Retinal pigment epithelial cell (primary cell): ENCODE measurements at regions not wholly inside any gene's neighbourhood (a gene's known extent, or its start where the extent isn't known, plus 50 kb on each side); places are given as distances from the start of the nearest gene placed in this dataset.

Source experiments
- DNase-seq: peaks from one replicate; pipeline ENCODE4 v3.0.0-alpha.2; 2010; ENCODE audit warnings: low read depth
- H3K4me3 ChIP-seq: 2 replicates; pipeline ENCODE4 v1.5.1; 2011; ENCODE audit warnings: mild to moderate bottlenecking, low read length, control low read depth, moderate library complexity
- CTCF ChIP-seq: conservative IDR thresholded peaks from 2 replicates; pipeline ENCODE4 v1.5.1; 2011; ENCODE audit warnings: low read depth, low read length, control low read depth, inconsistent platforms

DNA sequence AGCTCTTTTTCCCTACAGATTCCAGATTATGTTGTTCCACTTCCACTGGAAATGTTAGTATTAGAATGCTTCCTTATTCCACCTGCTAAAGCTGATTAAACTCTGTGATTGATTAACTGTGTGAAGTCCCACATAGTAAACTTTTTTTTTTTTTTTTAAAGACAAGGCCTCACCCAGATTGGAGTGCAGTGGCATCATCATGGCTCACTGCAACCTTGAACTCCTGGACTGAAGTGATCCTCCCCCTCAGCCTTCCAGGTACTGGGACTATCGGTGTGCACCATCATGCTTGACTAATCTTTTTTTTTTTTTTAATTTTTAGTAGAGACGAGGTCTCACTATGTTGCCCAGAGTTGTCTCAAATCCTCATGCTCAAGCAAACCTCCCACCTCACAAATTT, 108.5 kb upstream of the RBMS1 start:
- no peak for TF ChIP-seq CTCF
- DNase-seq: no peak

GRCh38 chr2:160603771-160604510, 110.3 kb upstream of the RBMS1 start:
- no peak overlapping the region for H3K4me3 ChIP-seq
- DNase-seq: no peak
- TF ChIP-seq CTCF: no peak

More for the DNA sequence above, 108.5 kb upstream of the RBMS1 start:
- H3K4me3 ChIP-seq: no peak overlapping the region

GRCh38 chr2:160606341-160606740, 112.7 kb upstream of the RBMS1 start:
- DNase-seq: no peak
- H3K4me3 ChIP-seq: no peak overlapping the region
- no peak for TF ChIP-seq CTCF

GRCh38 chr2:160608599-160608998, 115.0 kb upstream of the RBMS1 start:
- TF ChIP-seq CTCF: no peak
- H3K4me3 ChIP-seq: no peak overlapping the region
- no peak for DNase-seq

DNA sequence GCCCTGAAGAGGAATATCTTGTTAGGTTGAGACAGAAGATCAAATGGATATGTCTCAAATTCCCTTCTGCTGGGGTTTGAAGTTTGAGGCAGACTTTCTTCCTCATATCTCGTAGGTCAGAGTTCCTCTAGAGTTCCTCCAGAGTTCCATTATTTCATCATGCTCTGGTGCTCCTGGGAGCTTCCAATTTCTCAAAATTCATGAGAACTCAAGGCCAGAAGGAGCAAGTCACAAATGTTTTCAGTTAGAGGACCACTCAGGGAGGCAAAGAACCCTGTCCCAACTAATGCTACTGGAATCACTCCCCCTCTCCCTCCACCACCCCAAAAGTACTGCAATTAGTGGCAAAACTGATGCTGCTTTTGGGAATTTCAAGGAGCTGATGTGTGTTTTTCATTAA, 115.7 kb upstream of the RBMS1 start:
- no peak overlapping the region for H3K4me3 ChIP-seq
- no peak for DNase-seq
- no peak for TF ChIP-seq CTCF

GRCh38 chr2:160610041-160610440, 116.4 kb upstream of the RBMS1 start:
- no peak overlapping the region for H3K4me3 ChIP-seq
- no peak for DNase-seq
- TF ChIP-seq CTCF: no peak

DNA sequence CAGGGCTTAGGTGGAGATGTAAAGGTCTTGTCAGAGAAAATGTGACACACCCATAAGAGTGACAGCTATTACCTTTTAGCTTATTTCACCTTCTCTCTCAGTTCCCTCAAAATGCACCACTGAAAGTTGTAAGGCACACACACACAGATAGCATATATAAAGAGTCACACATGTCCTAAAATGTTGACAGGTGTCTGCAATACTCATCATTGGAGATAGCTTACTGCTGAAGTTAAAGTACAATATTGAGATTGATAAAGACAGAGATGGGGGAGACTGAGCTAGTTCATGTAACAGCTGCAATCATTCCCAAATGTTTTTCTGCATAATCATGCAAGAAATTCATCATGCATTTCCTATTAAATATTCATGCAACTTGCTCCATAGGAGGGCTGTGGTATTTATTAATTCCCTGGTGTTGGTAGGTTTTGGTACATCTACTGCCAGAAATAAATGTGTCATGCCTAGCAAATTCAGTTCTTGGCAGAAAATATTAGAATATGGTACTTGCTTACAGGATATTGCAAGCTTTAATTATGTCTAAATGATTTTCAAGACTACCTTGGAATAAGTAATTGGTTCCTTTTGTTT, 118.8 kb upstream of the RBMS1 start:
- no peak for DNase-seq
- TF ChIP-seq CTCF: no peak

More for the DNA sequence above, 118.8 kb upstream of the RBMS1 start:
- H3K4me3 ChIP-seq: no peak overlapping the region
